HG03520 (cell line): ENCODE measurements at regions not wholly inside any gene's neighbourhood (a gene's known extent, or its start where the extent isn't known, plus 50 kb on each side); places are given as distances from the start of the nearest gene placed in this dataset.
"Not testable (repeated sequence)": the region's sequence is repeated elsewhere in the genome, so short reads cannot be mapped to it uniquely, and the experiment has no call there.

ENCODE experiments used
- ATAC-seq: cut with Tn5 transposase; IDR thresholded peaks from one replicate; pipeline ENCODE4 v1.9.1; 2021; ENCODE audit warnings: mild to moderate bottlenecking, moderate library complexity; ENCODE audit not compliant: unreplicated experiment

GRCh38 chrX:138264095-138264494 is 447.4 kb downstream of the FGF13 start:
- not testable (repeated sequence) for ATAC-seq

GRCh38 chrX:138270931-138271330 is 440.6 kb downstream of the FGF13 start:
- ATAC-seq: no peak

GRCh38 chrX:138282598-138283150 is 428.8 kb downstream of the FGF13 start:
- not testable (repeated sequence) for ATAC-seq

GRCh38 chrX:138287205-138287877 is 424.2 kb downstream of the FGF13 start:
- no peak for ATAC-seq

GRCh38 chrX:138294951-138295350 is 416.6 kb downstream of the FGF13 start:
- ATAC-seq: no peak

GRCh38 chrX:138298268-138298667 is 413.2 kb downstream of the FGF13 start:
- no peak for ATAC-seq

- no peak for ATAC-seq
These were observed 365.7 kb downstream of the FGF13 start for GRCh38 chrX:138345801-138346200.

GRCh38 chrX:138349351-138349750 is 362.2 kb downstream of the FGF13 start:
- no peak for ATAC-seq

- ATAC-seq: no peak
These were observed 332.6 kb downstream of the FGF13 start for GRCh38 chrX:138378876-138379275.

GRCh38 chrX:138408101-138408500 is 303.4 kb downstream of the FGF13 start:
- no peak for ATAC-seq

GRCh38 chrX:138411048-138411447 is 300.5 kb downstream of the FGF13 start:
- ATAC-seq: no peak
